MM.1S (cell line): ENCODE measurements at regions not wholly inside any gene's neighbourhood (a gene's known extent, or its start where the extent isn't known, plus 50 kb on each side); places are given as distances from the start of the nearest gene placed in this dataset.

Experiments used
- DNase-seq: peaks from one replicate; pipeline ENCODE4 v3.0.0-alpha.2; 2015
- H2AFZ ChIP-seq: fragments of 300-600 bp; sonication (generic); 2 replicates; pipeline ENCODE4 v1.6.0; 2016; ENCODE audit warnings: antibody characterized with exemption, low read length
- H3F3A ChIP-seq: fragments of 300-600 bp; sonication (generic); 2 replicates; pipeline ENCODE4 v1.6.1; 2016; ENCODE audit warnings: mild to moderate bottlenecking, antibody characterized with exemption, low read length, moderate library complexity, mixed read lengths; ENCODE audit not compliant: insufficient read depth
- H3K27ac ChIP-seq: fragments of 300-600 bp; sonication (generic); 2 replicates; pipeline ENCODE4 v1.5.1; 2016; ENCODE audit warnings: mild to moderate bottlenecking, low read length
- H3K27me3 ChIP-seq: fragments of 300-600 bp; sonication (generic); replicated peaks from 2 replicates; pipeline ENCODE4 v1.6.0; 2016; ENCODE audit warnings: low read length; ENCODE audit not compliant: insufficient read depth
- H3K36me3 ChIP-seq: fragments of 300-600 bp; sonication (generic); replicated peaks from 2 replicates; pipeline ENCODE4 v1.6.1; 2016; ENCODE audit warnings: mild to moderate bottlenecking, low read length, mixed read lengths; ENCODE audit not compliant: insufficient read depth
- H3K4me1 ChIP-seq: fragments of 300-600 bp; sonication (generic); 2 replicates; pipeline ENCODE4 v1.6.1; 2016; ENCODE audit warnings: low read length, mixed read lengths
- H3K4me2 ChIP-seq: fragments of 300-600 bp; sonication (generic); 2 replicates; pipeline ENCODE4 v1.6.0; 2016; ENCODE audit warnings: low read depth, low read length
- H3K4me3 ChIP-seq: fragments of 300-600 bp; sonication (generic); 2 replicates; pipeline ENCODE4 v1.5.1; 2016; ENCODE audit warnings: low read length, mixed read lengths
- H3K79me2 ChIP-seq: fragments of 300-600 bp; sonication (generic); 2 replicates; pipeline ENCODE4 v1.6.1; 2016; ENCODE audit warnings: mixed run types, low read length, mixed read lengths
- H3K9ac ChIP-seq: fragments of 300-600 bp; sonication (generic); 2 replicates; pipeline ENCODE4 v1.6.1; 2016; ENCODE audit warnings: low read length, mixed read lengths
- H3K9me2 ChIP-seq: fragments of 300-600 bp; sonication (generic); replicated peaks from 2 replicates; pipeline ENCODE4 v1.6.1; 2016; ENCODE audit warnings: mild to moderate bottlenecking, low read length, mixed read lengths; ENCODE audit not compliant: insufficient read depth
- H3K9me3 ChIP-seq: fragments of 300-600 bp; sonication (generic); replicated peaks from 2 replicates; pipeline ENCODE4 v1.6.1; 2016; ENCODE audit warnings: mild to moderate bottlenecking, low read length, mixed read lengths; ENCODE audit not compliant: insufficient read depth
- H4K20me1 ChIP-seq: fragments of 300-600 bp; sonication (generic); 2 replicates; pipeline ENCODE4 v1.6.1; 2016; ENCODE audit warnings: mild to moderate bottlenecking, low read length, moderate library complexity, mixed read lengths; ENCODE audit not compliant: insufficient read depth
- CTCF ChIP-seq: fragments of 300-600 bp; sonication (generic); IDR thresholded peaks from 2 replicates; pipeline ENCODE4 v1.5.1; 2016; ENCODE audit warnings: antibody characterized with exemption, low read length, mixed read lengths
- EZH2 ChIP-seq: fragments of 300-600 bp; sonication (generic); optimal IDR thresholded peaks from 2 replicates; pipeline ENCODE3; 2017; ENCODE audit warnings: low read depth, mild to moderate bottlenecking, antibody characterized with exemption, low read length, mixed read lengths
- EZH2phosphoT487 ChIP-seq: fragments of 300-600 bp; sonication (generic); IDR thresholded peaks from 2 replicates; pipeline ENCODE4 v1.6.1; 2018; ENCODE audit warnings: antibody characterized with exemption, low read length

- Histone ChIP-seq H4K20me1 (no peaks in the 10 kb centered on the region), H3K79me2 (no peaks in the 10 kb centered on the region), H3K4me2 (no peak overlapping the region), H3K9me3 (no peaks in the 10 kb centered on the region), H3F3A (no peaks in the 10 kb centered on the region), H3K27me3 (peaks cover 5% of the 10 kb centered on the region; the same call in 1 of the 2 replicates), H3K4me1 (no peaks in the 10 kb centered on the region), H3K9me2 (no peaks in the 10 kb centered on the region), H3K9ac (no peak overlapping the region), H2AFZ (no peak overlapping the region), H3K4me3 (no peak overlapping the region), H3K36me3 (no peaks in the 10 kb centered on the region), H3K27ac (no peak overlapping the region)
- TF ChIP-seq EZH2phosphoT487 = no peak
- TF ChIP-seq CTCF = no peak
- no peak for TF ChIP-seq EZH2
- DNase-seq = no peak
Observed at GRCh38 chr2:120887741-120888231, 152.1 kb downstream of the GLI2 start.

- no peak for TF ChIP-seq CTCF
- no peak for TF ChIP-seq EZH2
- no peak for TF ChIP-seq EZH2phosphoT487
- Histone ChIP-seq H3K27me3 (no peaks in the 10 kb centered on the region; the same call in 1 of the 2 replicates), H2AFZ (no peak overlapping the region)
Observed at GRCh38 chr2:120888851-120889250, 153.2 kb downstream of the GLI2 start.

GRCh38 chr2:120889936-120890335, 154.3 kb downstream of the GLI2 start:
- Histone ChIP-seq H3K27ac (no peak overlapping the region), H4K20me1 (no peaks in the 10 kb centered on the region), H3K4me3 (no peak overlapping the region), H3K9me2 (no peaks in the 10 kb centered on the region), H3K9me3 (no peaks in the 10 kb centered on the region), H3K4me1 (no peaks in the 10 kb centered on the region), H3F3A (no peaks in the 10 kb centered on the region), H2AFZ (no peak overlapping the region), H3K27me3 (no peaks in the 10 kb centered on the region; the same call in 1 of the 2 replicates), H3K4me2 (no peak overlapping the region), H3K9ac (no peak overlapping the region), H3K36me3 (no peaks in the 10 kb centered on the region), H3K79me2 (no peaks in the 10 kb centered on the region)
- TF ChIP-seq EZH2phosphoT487 = no peak
- no peak for TF ChIP-seq EZH2
- no peak for TF ChIP-seq CTCF
- no peak for DNase-seq

More at GRCh38 chr2:120888851-120889250, 153.2 kb downstream of the GLI2 start:
- Histone ChIP-seq H4K20me1 (no peaks in the 10 kb centered on the region), H3F3A (no peaks in the 10 kb centered on the region), H3K9me2 (no peaks in the 10 kb centered on the region), H3K4me1 (no peaks in the 10 kb centered on the region), H3K4me3 (no peak overlapping the region), H3K36me3 (no peaks in the 10 kb centered on the region), H3K27ac (no peak overlapping the region), H3K4me2 (no peak overlapping the region), H3K9ac (no peak overlapping the region), H3K79me2 (no peaks in the 10 kb centered on the region), H3K9me3 (no peaks in the 10 kb centered on the region)
- no peak for DNase-seq
